ENCODE measurements at regions not wholly inside any gene's neighbourhood (a gene's known extent, or its start where the extent isn't known, plus 50 kb on each side); places are given as distances from the start of the nearest gene placed in this dataset.

GRCh38 chr5:106267256-106267655 is 1403.5 kb downstream of the EFNA5 start:
- intact Hi-C loops (cut with micrococcal nuclease): loop anchor here (5.0 kb wide), 2 partner anchors 610 to 1305 kb away; no protein-coding TSS in a partner anchor

More at GRCh38 chr5:106267256-106267655, 1403.5 kb downstream of the EFNA5 start:
- Histone ChIP-seq H3K27me3 (ENCODE audit: control insufficient read depth, insufficient read depth, low read length) (no peaks in the 10 kb centered on the region), H3K4ac (ENCODE audit: low read depth, low read length) (no peak overlapping the region), H3K14ac (replicated peaks; ENCODE audit: low read depth, low read length) (no peak overlapping the region), H4K20me1 (ENCODE audit: insufficient read depth, low read length) (no peaks in the 10 kb centered on the region), H3K27ac (ENCODE audit: insufficient read depth, low read length) (no peak overlapping the region), H3K23ac (ENCODE audit: low read depth, low read length) (no peak overlapping the region), H2BK5ac (ENCODE audit: low read depth, low read length, poor library complexity, severe bottlenecking) (no peak overlapping the region), H3K79me1 (ENCODE audit: low read depth in 1 of 2, low read length in 2 of 2) (no peaks in the 10 kb centered on the region), H3K56ac (ENCODE audit: extremely low read depth, insufficient read depth, low read length) (no peak overlapping the region), H4K91ac (ENCODE audit: insufficient read depth, low read depth, low read length) (no peak overlapping the region), H3K9me3 (ENCODE audit: control insufficient read depth, insufficient read depth, low read length) (no peaks in the 10 kb centered on the region), H4K5ac (ENCODE audit: low read depth, low read length) (no peak overlapping the region), H2BK120ac (ENCODE audit: low read depth, low read length) (no peak overlapping the region), H3K4me2 (ENCODE audit: low read depth, low read length) (no peak overlapping the region), H3K4me3 (ENCODE audit: insufficient read depth, low read depth, low read length) (no peak overlapping the region), H3K9me1 (ENCODE audit: insufficient read depth, low read length) (no peaks in the 10 kb centered on the region), H2AK9ac (replicated peaks; ENCODE audit: low read depth, low read length, poor library complexity) (no peak overlapping the region), H2BK15ac (ENCODE audit: low read depth, low read length) (no peak overlapping the region), H4K8ac (ENCODE audit: low read depth in 2 of 2, low read length in 2 of 2) (no peak overlapping the region), H3K18ac (ENCODE audit: low read depth, low read length) (no peak overlapping the region), H3K9ac (ENCODE audit: low read depth, low read length) (no peak overlapping the region), H3K4me1 (ENCODE audit: control insufficient read depth, insufficient read depth, low read length) (no peaks in the 10 kb centered on the region), H2AFZ (replicated peaks; ENCODE audit: low read length, poor library complexity) (no peak overlapping the region), H2AK5ac (ENCODE audit: low read depth, low read length) (no peak overlapping the region), H3K36me3 (ENCODE audit: control insufficient read depth, insufficient read depth, low read length) (no peaks in the 10 kb centered on the region), H2BK20ac (ENCODE audit: low read depth, low read length) (no peak overlapping the region)
- WGBS, 2 experiments (ENCODE audit: extremely low coverage in 2 of 2, insufficient read length in 1 of 2): no CpG with 5 or more reads among the region's 3 CpGs
- POLR2A ChIA-PET (ENCODE audit: unreplicated experiment): no interaction called here
- BruUV-seq (replicated peaks): no TSS peak
- dilution Hi-C loops (cut with HindIII; ENCODE audit: low sequenced_read_pairs, unreplicated experiment): no loop called here
- DNase-seq: no peak
- no peak for ATAC-seq (ENCODE audit: low read depth)
- in situ Hi-C loops (cut with MboI; ENCODE audit: low sequenced_read_pairs): loop anchor here (10.0 kb wide), 1 partner anchor 1408 kb away; the partner anchor contains the start of gene EFNA5
- no peak for TF ChIP-seq CEBPB (IDR thresholded peaks at IDR 0.05; ENCODE audit: low read depth, low read length)
- no peak for TF ChIP-seq RFX5 (IDR thresholded peaks at IDR 0.05; ENCODE audit: low read depth, low read length)
- TF ChIP-seq CTCF (conservative IDR thresholded peaks at IDR 0.05; ENCODE audit: low read depth, low read length): no peak
- TF ChIP-seq, protein P1, sequence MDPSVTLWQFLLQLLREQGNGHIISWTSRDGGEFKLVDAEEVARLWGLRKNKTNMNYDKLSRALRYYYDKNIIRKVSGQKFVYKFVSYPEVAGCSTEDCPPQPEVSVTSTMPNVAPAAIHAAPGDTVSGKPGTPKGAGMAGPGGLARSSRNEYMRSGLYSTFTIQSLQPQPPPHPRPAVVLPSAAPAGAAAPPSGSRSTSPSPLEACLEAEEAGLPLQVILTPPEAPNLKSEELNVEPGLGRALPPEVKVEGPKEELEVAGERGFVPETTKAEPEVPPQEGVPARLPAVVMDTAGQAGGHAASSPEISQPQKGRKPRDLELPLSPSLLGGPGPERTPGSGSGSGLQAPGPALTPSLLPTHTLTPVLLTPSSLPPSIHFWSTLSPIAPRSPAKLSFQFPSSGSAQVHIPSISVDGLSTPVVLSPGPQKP (IDR thresholded peaks at IDR 0.05; ENCODE audit: borderline replicate concordance, low read depth, low read length): no peak
- no peak for TF ChIP-seq SMC3 (IDR thresholded peaks at IDR 0.05; ENCODE audit: low read depth, low read length)
- no peak for TF ChIP-seq MAFK (IDR thresholded peaks at IDR 0.05; ENCODE audit: low read depth, low read length)
- TF ChIP-seq BHLHE40 (IDR thresholded peaks at IDR 0.05; ENCODE audit: low read depth, low read length): no peak
- CTCF ChIA-PET: no interaction called here

All from IMR-90 (cell line).